ENCODE measurements at regions not wholly inside any gene's neighbourhood (a gene's known extent, or its start where the extent isn't known, plus 50 kb on each side); places are given as distances from the start of the nearest gene placed in this dataset.

GRCh38 chr5:176741561-176742211 lies 68.7 kb upstream of the UNC5A start:
- 62 to 65% methylated on average over 11 of the region's 11 CpGs for WGBS, 2 donors
- peak in 1 of 2 donors; percentile 54 for DNase-seq (ENCODE audit: low spot score in 2 of 2)
- H3K4me3 ChIP-seq (ENCODE audit: low read depth, poor library complexity, severe bottlenecking): no peak overlapping the region
- intact Hi-C loops (cut with DNase I; ENCODE audit: low total_unique reads): no loop called here
- TF ChIP-seq CTCF (IDR thresholded peaks at IDR 0.05) (no peak), POLR2A (IDR thresholded peaks at IDR 0.05) (no peak)

DNA sequence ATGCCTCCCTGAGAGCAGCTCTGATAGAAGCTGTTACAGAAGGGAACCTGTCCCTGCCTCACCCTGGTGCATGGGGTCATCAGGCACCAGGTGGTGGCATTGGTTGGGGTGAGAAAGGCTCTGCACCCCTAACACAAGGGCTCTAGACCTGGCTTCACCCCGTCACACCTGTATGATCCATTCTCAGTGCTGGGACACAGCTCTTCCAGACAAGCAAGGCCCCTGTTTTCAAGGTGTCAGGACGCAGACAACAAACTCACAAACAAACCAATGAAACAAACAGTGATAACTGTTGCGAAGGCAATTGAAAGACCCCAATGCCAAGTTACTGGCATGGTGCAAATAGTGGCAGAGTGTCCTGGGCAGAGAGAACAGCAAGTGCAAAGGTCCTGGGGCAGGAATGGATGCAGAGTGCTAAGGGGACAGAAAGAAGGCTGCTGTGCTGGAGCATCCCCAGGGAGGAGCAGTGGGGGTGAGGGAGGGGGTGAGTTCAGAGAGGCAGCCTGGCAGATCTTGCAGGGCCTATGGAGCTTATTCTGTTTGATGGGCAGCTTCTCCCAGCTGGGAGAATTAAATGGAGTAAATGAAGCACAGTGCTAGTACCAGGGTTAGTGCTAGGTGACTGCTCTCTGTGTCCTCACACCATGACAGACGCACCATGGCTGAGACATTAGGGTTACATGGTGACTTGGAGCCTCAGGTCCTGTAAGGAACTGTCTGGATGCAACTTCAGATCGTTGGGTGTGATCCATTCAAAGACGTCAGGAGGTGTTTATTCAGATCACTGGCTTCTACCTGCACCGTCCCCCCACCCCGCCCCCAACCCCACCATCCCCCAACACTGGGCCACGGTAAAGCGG lies 67.9 kb upstream of the UNC5A start:
- intact Hi-C loops (cut with DNase I; ENCODE audit: low total_unique reads): no loop called here
- no peak for DNase-seq (ENCODE audit: low spot score in 2 of 2)
- H3K4me3 ChIP-seq (ENCODE audit: low read depth, poor library complexity, severe bottlenecking): no peak overlapping the region
- no peak for TF ChIP-seq POLR2A (IDR thresholded peaks at IDR 0.05)
- no peak for TF ChIP-seq CTCF (IDR thresholded peaks at IDR 0.05)
- WGBS, 2 donors: 45 to 52% methylated on average over 10 of the region's 10 CpGs

DNA sequence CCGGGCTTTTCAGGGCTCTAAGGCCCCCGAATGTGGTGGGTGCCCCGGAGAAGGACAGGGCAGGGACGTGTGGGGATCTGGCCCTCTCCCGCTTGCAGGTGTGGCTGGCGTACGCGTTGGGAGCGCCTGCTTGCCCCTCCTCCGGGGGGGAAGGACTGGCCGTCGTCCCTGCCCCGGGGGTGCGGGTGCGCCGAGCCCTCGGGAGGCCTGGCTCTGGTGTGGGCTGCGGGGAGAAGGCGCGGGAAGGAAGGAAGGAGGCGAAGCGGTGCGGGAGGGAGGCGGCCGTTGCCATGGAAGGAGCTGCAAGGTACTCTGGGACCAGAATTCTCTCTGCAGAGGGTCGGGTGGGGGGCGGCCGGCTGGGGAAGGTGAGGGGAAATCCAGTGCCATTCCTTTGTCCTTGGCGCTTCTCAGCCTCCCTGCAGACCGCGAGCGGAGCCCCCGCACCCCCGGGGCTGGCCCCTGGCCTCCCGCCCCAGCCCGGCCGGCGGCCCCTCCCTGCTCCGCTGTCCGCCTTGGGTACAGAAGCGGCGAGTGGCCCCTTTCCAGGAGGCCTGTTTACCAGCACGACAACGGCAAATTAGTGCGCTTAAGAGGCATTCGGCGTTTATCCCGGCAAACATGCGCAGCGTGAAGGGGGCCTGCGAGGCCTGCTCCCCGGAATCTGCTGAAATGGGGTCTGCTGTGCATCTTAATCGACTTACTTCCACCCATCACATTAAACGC lies 67.1 kb upstream of the UNC5A start:
- no peak for TF ChIP-seq CTCF (IDR thresholded peaks at IDR 0.05)
- TF ChIP-seq POLR2A (IDR thresholded peaks at IDR 0.05): no peak
- WGBS, 2 donors: 7 to 9% methylated on average over 43 to 54 of the region's 54 CpGs
- H3K4me3 ChIP-seq (ENCODE audit: low read depth, poor library complexity, severe bottlenecking): no peak overlapping the region
- DNase-seq (ENCODE audit: low spot score in 2 of 2): peak in 1 of 2 donors; percentile 64
- intact Hi-C loops (cut with DNase I; ENCODE audit: low total_unique reads): no loop called here

- intact Hi-C loops (cut with DNase I; ENCODE audit: low total_unique reads): no loop called here
- WGBS, 2 donors: 43 to 52% methylated on average over 25 of the region's 25 CpGs
- no peak overlapping the region for H3K4me3 ChIP-seq (ENCODE audit: low read depth, poor library complexity, severe bottlenecking)
- TF ChIP-seq CTCF (IDR thresholded peaks at IDR 0.05): no peak
- no peak for TF ChIP-seq POLR2A (IDR thresholded peaks at IDR 0.05)
- DNase-seq (ENCODE audit: low spot score in 2 of 2): peak in 1 of 2 donors; percentile 84
Measured at GRCh38 chr5:176743868-176744583, 66.3 kb upstream of the UNC5A start.

- TF ChIP-seq CTCF (IDR thresholded peaks at IDR 0.05) (no peak), POLR2A (IDR thresholded peaks at IDR 0.05) (no peak)
- H3K4me3 ChIP-seq (ENCODE audit: low read depth, poor library complexity, severe bottlenecking): no peak overlapping the region
- no peak for DNase-seq (ENCODE audit: low spot score in 2 of 2)
- WGBS, 2 donors: 62 to 72% methylated on average over 8 of the region's 8 CpGs
- intact Hi-C loops (cut with DNase I; ENCODE audit: low total_unique reads): no loop called here
Measured at GRCh38 chr5:176744584-176744965, 65.8 kb upstream of the UNC5A start.
